NOMO-1 treated with dmso at 0.1 percent for 144 hours (cell line): ENCODE measurements at regions not wholly inside any gene's neighbourhood (a gene's known extent, or its start where the extent isn't known, plus 50 kb on each side); places are given as distances from the start of the nearest gene placed in this dataset.
"Not testable (repeated sequence)": the region's sequence is repeated elsewhere in the genome, so short reads cannot be mapped to it uniquely, and the experiment has no call there.

Experiments used
- DNase-seq: peaks from one replicate; lab custom pipeline; 2025; ENCODE audit not compliant: unreplicated experiment; lab: John Stamatoyannopoulos, UW

- no peak for DNase-seq
Measured at GRCh38 chr9:80797101-80797829, 892.1 kb downstream of the TLE1 start.

DNA sequence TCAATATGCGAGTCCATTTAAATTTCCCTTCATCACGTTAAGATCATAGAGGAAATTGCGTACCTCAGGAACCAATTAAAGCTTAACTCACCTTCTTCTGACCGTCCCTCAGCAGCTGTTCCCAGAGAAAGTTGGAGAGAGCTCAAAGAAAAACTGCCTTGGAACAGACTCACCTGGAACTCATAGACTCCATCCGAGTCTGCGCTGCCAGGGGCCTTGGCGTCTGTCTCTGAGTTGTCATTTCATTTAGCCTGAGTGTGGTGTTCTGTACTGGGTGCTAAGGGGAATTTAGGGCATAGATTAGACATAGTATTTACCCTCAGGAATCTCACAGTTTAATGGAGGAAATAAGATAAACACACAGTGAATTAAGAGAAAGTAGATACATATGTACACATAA lies 892.7 kb downstream of the TLE1 start:
- DNase-seq, result no peak

GRCh38 chr9:80794197-80794596 lies 895.1 kb downstream of the TLE1 start:
- no peak for DNase-seq

DNA sequence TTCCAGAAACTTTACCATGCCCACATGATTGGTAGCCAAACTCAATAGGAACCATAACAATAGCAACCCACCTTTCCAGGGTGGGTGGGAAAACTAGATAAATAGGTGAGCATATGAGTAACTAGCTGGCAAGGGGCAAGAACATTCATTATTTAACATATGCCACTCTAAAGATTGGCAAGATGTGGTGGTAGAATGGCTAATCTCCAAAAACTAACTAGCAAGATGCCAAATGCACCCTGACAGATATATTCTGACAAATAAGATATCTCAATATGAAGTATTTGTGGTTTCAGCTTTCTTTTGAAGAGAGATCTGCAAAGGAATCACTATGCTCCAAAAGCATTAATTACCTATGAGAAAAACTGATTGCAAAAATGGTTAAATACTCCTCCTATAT lies 895.6 kb downstream of the TLE1 start:
- DNase-seq, result no peak

DNA sequence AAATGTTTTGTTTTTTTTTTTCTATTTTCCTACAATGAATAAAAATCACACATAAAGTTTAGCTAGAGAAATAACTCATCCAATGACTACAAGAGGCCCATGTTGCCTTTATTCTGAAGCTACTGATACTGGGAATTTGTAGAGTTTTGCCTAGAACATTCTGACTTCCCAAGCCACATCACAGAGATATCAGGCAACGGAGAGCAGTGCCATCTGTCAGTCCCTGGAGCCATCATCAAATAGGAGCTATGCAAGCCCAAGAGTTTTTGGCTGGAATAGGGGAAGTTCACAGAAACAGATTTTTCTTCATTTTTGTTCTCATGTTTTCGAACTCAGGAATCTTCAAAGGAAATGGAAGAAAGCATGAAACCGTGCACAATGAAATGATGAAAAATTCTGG lies 896.6 kb downstream of the TLE1 start:
- DNase-seq, result no peak

DNA sequence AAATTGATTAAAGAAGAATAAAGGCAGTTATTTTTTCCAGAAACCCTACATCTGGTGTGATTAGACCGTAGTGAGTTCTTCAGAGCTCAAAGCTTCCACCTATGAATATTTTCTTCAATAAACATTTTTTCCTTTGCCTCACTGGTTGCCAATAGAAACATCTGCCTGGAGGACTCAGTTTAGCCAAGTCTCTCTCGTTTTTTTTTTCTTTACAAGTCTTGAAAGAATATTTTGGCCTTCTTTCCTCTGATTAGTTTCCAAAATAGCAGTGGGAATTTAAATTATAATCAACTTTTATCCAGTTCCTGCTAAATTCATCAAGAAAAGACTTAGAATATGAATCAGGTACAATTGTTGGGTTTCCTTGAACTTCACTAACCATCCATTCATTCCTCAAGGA lies 897.5 kb downstream of the TLE1 start:
- no peak for DNase-seq

DNA sequence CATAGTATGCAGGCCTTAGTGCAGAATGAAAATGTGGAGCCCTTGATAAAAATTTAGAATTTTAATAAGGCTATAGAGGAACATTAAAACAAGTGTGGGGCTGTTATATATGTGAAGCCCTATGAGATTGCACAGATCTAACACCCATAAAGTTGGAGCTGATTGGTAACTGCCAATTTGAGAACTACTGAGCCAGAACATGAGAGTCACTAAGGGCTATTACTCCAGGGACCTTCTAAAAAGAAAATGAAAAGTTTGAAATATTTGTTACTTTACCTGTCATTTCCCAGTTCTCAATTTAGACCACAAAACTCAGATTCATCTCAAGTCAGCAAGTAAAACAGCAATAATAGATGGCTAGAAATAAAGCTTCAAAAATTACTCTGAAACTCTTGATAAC lies 898.6 kb downstream of the TLE1 start:
- no peak for DNase-seq

- DNase-seq, result no peak
Measured at GRCh38 chr9:80789831-80790230, 899.5 kb downstream of the TLE1 start.

- DNase-seq, result no peak
Measured at GRCh38 chr9:80787636-80788035, 901.7 kb downstream of the TLE1 start.

DNA sequence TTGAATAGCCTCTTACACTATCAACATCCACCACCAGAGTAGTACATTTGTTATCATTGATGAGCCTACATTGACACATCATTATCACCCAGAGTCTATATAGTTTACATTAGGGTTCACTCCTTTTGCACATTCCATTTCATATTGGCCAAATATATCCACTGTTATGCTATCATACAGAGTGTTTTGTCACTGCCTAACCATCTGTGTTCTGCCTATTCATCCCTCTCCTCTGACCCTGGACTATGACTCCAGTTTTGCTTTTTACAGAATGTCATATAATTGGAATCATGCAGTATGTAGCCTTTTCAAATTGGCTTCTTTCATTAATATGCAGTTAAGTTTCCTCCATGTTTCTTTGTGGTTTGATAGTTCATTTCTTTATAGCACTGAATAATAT lies 904.7 kb downstream of the TLE1 start:
- no peak for DNase-seq

GRCh38 chr9:80775971-80776370 lies 913.4 kb downstream of the TLE1 start:
- no peak for DNase-seq

DNA sequence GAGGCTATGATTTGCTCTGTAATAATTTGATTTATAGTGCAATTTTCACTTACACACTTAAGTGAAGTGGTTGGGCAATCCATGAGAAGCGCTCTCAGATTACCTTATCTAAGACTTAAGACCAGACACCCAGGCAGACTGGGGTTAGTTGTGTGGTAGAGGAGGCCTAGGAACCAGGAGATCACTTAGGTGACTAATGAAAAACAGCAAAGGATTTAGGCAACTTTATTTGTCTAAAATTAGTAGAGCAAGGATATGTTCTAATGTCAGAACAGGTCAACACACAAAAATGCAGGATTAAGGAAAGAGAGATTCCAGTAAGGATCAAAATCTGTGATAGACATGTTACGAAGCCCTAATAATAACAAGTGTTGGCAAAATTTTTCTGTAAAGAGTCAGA lies 913.8 kb downstream of the TLE1 start:
- DNase-seq, result no peak

GRCh38 chr9:80771555-80772347 lies 917.6 kb downstream of the TLE1 start:
- DNase-seq, result no peak

DNA sequence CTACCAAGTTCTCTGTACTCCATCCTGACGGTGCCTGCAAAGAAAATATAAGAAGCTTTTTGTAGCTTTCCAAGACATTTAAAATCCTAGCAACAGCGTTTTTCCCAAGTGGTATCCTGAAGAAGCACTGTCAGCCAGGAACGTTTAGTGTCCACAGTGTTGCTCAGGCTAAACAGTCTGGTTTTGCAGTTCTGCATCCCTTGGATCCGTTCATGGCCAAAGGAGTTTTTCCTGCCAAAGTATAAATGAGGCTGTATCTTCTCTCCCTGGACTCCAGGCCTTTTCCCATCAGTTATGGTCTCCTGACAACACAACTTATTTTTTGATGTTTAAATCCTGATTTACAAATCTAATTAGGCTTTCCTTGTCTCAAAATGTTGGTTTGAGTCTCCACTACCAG lies 925.8 kb downstream of the TLE1 start:
- no peak for DNase-seq

DNA sequence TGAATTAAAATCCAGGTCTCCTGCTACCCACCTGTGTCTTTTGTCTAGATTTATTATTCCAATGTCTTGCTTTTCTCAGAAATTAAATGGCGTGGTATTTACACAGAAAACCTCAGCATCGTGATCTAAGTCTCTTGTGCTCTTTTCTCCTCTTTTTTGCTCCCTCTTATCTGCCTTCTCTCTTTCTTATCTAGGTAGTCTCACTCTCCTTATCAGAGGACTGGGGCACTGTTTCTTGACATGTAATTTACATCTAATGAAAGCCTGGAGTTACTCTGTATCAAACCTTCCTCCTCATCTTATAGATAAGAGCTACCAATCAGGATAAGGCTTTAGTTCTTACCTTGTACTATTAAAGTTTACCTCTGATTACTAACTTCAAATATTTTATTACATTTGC lies 933.8 kb downstream of the TLE1 start:
- no peak for DNase-seq

- DNase-seq, result not testable (repeated sequence)
Measured at GRCh38 chr9:80747056-80747455, 942.3 kb downstream of the TLE1 start.

DNA sequence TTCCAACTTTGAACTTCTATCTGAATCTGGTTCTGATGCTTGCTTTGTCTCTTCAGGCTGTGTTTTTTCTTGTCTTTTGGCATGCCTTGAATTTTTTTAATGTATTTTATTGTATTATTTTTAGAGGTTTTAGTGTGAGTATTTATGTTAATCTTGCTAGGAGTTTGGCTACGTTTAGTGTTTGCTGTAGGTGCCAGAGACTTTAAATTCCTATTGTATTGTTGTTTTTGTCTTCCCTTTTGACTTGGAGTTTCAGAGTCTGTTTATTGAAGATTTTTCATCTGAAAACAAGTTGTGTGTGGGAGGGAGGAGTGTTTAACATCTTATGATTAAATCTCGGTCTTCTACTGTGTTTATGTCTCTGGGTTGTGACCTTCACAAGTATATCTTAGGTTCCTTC lies 956.8 kb downstream of the TLE1 start:
- no peak for DNase-seq

DNA sequence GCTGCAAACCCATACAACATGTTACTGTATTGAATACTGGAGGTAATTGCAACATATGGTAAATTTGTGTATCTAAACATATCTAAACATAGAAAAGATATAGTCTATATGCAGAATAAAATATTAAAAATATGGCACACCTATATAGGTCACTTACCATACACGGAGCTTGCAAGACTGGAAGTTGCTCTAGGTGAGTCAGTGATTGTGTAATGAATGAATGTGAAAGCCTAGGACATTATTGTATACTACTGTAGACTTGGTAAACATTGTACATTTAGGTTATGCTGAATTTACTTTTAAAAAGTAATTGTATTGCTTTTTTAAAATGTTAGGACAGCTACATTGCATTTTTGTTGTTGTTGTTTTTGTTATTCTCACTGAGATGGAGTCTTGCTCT lies 968.8 kb downstream of the TLE1 start:
- DNase-seq, result no peak

DNA sequence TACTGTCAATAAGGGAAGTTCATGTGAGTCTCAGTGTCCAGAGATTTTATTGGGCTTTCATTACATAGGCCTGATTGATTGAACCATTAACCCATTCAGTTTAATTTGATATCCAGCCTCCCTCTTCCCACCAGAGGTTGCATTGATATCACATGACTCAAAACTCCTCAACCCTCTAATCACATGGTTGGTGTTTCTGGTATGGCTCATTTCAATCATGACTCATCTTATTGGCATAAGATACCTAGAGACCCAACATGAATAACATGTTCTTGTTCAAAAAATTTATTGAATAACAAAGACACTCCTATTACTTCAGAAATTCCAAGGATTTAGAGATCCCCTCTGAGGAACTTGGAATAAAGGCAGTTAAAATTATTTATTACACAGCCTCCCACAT lies 982.2 kb downstream of the TLE1 start:
- DNase-seq, result no peak

DNA sequence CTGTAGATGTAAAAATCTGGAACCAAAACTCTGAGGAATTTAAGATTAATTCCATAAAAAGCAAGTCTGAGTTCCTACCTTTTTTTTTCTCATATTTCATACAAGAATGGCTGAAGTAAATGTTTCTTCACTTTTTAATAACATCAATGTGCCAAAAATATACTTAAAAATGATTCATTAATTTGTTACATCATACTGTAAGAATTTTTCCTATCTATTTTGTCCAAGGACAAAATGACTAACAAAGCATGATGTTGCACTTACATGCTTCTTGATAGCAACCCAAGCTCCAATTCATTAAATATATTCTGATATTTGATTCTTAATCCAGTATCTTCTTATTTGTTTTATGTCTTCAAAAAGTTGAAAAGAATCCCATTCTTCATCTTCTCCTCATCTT lies 988.3 kb downstream of the TLE1 start:
- DNase-seq, result no peak

- no peak for DNase-seq
Measured at GRCh38 chr9:80699511-80699998, 989.8 kb downstream of the TLE1 start.

DNA sequence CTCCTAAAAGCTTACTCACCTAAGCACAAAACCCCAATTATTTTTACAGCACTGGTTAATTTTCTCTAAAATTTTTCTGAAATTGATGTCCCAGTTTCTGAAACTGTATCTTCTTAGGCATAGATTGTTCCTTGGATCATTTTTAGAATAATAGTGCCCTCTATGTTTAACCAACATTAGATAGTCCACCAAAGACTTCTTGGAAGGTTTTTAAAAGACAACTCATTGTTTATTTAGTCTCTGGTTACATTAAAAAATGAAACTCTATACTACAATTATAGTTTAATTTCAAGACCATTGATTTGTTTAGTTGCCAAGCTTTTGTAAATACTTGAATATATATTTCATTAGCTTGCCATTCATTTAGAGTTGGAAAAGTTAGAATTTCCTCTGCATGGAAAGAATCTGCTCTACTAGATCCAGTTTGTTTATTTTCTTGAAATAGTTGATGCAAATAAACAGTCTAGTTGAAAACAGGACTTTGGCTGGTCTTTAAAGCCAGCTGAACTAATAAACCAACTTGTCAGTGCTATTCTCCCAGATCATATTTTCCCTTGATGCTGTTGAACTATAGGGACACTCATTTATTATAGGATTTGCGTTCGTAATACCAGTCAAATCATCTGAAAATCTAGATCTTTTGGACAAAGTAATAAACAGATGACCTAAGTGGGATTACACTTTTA lies 990.5 kb downstream of the TLE1 start:
- DNase-seq, result no peak
